Brain pericyte (primary cell): ENCODE measurements at regions not wholly inside any gene's neighbourhood (a gene's known extent, or its start where the extent isn't known, plus 50 kb on each side); places are given as distances from the start of the nearest gene placed in this dataset.

Experiments used
- DNase-seq: peaks from one replicate; pipeline ENCODE4 v3.0.0-alpha.2; 2012; ENCODE audit warnings: low read depth, low spot score

GRCh38 chr15:35854316-35854715, 308.4 kb upstream of the DPH6 start:
- no peak for DNase-seq

- no peak for DNase-seq
These were observed 311.7 kb upstream of the DPH6 start for GRCh38 chr15:35857567-35858226.

DNA sequence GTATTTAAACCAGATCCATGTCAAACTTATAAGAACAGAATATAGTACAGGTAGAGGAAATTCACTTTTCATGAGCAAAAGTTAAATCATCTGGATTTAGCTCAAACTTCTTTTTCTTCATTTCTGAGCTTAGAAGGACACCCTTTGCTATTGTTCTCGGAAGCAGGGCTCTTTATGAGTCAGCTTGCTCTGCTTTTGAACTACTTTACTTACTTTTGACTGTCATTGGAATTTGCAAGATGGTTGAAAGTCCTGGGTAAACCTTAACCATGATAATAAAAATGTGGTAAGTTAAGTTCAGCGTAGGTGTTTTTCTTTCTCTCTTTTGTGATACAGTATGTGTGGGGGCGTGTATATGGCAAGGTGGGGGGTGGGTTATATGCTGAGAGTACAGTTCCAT, 312.7 kb upstream of the DPH6 start:
- no peak for DNase-seq

DNA sequence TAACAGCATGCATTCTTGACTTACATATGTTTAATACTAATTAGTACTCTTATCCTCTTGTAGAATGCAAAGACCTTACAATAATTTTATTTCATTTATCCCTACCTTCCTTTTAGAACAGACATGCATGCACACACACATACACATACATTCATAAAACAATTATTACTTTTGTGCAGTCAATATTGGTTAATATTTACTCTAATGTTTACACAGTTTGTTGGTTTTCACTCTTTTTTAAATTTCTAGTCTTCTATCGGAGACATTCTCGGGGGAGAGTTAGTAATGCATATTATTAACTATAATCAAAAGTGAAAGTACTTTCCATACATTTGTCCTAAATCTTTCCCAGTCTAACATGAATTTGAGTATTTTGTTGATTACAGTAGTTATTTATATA, 317.7 kb upstream of the DPH6 start:
- no peak for DNase-seq

DNA sequence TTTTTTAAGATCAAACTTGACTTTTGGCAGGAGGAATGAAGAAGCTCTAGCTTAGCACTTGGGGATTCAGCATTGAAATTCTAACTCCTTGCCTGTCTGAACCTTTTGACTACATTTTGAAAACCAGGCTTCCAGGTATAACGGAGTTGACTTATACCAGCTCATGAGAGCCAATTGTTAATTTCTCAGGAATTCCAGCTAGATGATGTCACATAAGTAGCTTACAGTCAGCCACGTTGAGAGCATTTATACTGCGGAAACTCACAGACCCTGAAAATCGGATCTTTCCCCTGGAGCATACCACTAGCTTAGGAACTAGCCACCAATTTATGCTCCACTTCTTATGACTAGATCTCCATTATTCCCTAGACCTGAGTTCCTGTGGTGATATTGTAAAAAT, 321.4 kb upstream of the DPH6 start:
- no peak for DNase-seq

DNA sequence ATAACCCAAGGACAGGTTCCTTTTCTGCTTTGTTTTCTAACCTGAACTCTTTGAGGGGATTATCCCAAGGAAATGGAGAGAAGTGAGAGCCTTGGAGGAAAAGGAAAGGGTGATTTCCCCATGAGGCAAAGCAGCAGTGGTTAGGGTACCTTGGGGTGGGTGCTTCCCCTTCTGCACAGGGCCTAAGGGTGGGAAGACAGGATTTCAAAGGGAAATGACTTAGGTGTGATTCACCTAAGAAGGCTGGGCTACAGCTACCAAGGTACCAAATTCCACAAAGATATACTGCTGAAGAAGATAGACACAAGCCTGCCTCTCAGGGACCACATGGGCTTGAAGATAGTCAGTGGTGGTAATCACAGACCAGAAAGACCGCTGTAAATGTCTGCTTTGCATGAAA, 325.3 kb upstream of the DPH6 start:
- no peak for DNase-seq

- DNase-seq: no peak
These were observed 325.8 kb upstream of the DPH6 start for GRCh38 chr15:35871812-35872211.

GRCh38 chr15:35872577-35872976, 326.6 kb upstream of the DPH6 start:
- no peak for DNase-seq

- DNase-seq: peak; percentile 78
These were observed 328.4 kb upstream of the DPH6 start for GRCh38 chr15:35874260-35874905.

DNA sequence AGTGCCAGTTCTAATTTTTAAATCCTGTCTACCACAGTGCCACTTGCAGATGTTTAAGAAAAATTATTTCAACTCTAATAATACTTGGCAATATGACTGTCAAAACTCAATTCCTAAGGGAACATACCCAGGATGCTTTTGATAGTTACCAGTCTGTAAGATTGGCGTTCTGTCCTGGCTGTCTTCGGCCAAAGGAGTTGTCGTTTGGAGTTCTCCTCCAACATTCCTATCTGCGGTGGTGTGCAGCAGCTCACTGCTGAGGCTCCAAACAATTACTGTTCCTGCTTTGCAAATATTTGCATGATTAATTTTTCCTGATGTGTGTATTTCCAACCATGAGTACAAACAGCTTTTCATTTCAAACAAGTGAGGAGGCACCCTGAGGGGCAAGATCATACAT, 330.8 kb upstream of the DPH6 start:
- no peak for DNase-seq

DNA sequence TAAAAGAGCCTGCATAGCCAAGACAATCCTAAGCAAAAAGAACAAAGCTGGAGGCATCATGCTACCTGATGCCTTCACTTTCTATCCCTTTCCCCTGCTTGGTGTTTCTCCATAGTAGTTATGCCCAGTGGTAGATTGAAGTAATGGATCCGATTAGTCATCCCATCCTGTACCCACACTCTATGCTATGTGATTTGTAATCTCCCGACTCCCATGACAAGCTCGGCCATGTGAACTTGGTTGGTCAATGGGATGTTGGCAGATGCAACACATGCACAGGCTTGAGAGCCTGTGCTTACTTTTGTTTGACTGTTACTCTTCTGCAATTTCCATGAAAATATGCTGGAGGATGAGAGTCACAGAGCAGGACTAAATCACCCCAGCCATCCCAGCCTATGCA, 334.9 kb upstream of the DPH6 start:
- DNase-seq: no peak

DNA sequence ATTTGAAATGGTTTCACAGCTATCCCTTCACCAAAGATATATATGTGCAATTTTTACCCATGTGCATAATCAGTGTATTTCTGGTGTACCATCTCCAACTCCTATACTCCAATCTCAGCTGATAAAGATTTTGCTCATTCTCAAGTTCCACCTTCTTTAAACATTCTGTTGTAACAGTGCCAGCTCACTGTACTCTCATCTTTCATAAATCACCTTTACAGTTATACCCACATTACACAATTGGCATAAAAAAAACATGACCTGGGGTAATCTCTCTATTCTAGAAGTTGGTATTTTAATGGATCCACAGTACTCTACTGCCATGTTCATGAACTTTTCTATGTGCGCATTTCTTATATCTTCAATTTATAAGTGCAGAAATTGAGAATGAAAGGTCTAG, 339.9 kb upstream of the DPH6 start:
- no peak for DNase-seq

DNA sequence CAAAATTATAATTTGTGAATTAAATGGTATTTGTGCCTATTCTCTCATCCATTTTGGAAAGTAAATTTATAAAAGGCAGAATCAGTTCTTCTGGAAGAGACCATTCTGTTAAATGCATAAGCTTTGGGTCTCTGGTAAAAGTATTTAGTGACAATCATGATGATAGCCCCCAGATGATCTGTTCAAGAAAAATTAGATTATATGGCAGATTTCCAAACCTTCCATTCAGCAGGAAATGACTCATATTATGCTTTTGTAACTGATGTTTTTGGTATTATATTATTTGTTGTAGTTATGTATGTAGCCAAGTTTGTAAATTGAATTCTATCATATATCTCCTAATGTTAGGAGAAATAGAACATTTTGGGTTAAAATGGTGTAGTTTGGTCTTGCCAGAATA, 340.8 kb upstream of the DPH6 start:
- DNase-seq: no peak

GRCh38 chr15:35888815-35889214, 342.9 kb upstream of the DPH6 start:
- no peak for DNase-seq

DNA sequence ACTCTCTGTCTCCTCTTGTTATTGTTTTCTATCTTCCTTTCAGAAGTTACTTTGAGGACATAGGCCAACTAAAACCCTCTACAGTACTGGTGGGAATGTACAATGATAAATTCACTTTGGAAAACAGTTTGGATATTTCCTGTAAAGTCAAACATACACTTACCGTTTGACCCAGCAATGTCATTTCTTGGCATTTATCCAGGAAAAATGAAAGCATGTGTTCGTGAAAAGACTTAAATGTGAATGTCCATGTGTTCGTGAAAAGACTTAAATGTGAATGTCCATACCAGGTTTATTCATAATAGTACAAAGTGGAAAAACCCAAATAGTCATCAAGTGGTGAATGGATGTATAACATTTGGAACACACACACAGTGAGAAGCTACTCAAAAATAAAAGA, 361.5 kb upstream of the DPH6 start:
- peak; percentile 8 for DNase-seq

- DNase-seq: no peak
These were observed 363.4 kb upstream of the DPH6 start for GRCh38 chr15:35909414-35909813.

GRCh38 chr15:35910227-35910626, 364.3 kb upstream of the DPH6 start:
- no peak for DNase-seq

- no peak for DNase-seq
These were observed 365.2 kb upstream of the DPH6 start for GRCh38 chr15:35911052-35911777.

DNA sequence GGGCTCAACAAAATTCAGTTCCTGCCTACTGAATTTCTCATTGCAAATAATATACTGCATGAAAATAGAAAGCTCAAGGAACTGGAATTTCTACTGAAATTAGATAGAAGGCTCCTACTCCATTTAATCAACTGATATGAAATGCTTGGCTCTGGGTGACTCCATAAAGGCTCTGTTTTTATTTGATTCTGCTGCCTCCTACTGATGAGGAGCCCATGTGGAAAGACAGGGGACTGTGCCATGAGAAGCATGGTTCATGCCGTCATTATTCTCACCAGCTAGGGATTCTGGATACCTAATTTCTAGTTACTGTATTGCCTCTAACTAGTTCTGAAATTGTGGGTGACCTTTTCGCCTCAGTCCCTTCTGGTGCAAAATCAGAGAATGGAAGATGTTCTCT, 366.2 kb upstream of the DPH6 start:
- no peak for DNase-seq

- no peak for DNase-seq
These were observed 368.6 kb upstream of the DPH6 start for GRCh38 chr15:35914573-35914972.

DNA sequence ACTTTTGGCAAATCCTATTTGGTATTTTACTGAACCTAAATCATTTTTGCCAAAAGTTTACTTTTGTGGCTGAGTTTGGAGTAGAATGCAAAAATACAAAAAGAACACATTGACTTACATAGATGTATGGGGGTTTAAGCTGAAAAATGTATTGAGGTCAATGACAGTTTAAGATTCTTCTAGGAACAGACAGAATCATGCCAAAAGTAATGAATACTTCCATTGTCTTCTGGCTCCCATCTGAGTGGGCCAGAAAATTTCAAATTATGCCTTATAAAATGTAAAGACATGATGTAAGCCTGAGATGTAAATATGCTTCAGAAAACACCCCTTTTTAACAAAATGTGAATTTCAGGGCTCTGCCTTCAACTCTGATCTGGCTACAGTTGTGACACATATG, 375.1 kb upstream of the DPH6 start:
- DNase-seq: no peak

DNA sequence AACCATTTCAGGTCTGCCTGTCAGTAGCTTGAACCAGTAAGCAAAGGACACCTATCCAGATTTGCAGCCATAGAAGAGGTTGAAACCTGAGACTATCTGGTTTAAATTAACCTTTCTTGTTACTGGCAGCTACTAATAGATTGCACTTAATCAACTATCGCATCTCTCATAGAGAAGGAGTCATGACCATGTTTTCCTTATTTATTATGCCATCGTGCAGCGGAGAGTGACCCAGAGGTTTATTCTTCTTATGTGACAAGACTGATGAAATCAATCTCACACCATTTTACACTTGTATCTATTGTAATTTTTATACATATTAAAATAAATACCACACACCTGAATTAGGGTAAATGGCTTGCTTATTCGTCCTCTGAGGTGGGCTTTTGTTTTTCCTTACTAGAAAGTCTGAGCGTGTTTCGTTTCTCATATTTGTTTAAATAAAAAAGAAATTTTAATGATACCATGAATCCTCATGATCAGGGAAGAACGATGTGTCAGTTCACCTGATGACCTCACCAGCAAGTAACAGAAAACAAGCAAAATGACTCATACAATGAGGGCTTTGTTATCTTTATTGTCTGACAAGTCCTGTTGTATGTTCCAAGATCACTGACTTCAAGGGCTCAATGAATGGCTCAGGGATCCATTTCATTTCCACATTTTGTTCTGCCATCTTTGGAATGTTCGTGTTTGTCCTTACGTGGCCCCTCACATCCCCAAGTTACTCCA, 379.5 kb upstream of the DPH6 start:
- no peak for DNase-seq

DNA sequence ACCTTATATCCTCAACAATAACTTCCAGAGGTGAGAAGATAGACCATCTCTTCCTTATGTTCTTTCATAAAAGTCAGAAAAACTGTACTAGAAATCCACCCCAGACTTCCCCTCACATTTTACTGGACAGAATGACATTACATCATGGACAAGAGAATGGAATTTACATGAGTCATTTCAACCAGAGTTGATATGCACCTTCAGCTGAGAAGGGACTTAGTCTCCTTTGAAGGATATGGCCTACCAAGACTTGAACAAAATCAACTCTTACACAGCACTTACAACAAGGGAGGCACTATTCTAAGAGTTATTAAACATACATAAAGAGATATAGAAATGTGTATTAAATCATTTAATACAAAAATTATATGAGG, 380.0 kb upstream of the DPH6 start:
- no peak for DNase-seq
